Activated CD4-positive, alpha-beta memory T cell treated with anti-CD3 and anti-CD28 coated beads, Interleukin-2, amount 10 ng/mL, durations not matched to agents 7 days and 5 days (primary cell): ENCODE measurements at regions not wholly inside any gene's neighbourhood (a gene's known extent, or its start where the extent isn't known, plus 50 kb on each side); places are given as distances from the start of the nearest gene placed in this dataset.

Experiments used
- CTCF ChIA-PET: fragments of 350-600 bp; sonication (Branson Sonifier 250); formaldehyde crosslinking; loops from one replicate; lab custom pipeline; 2021; ENCODE audit warnings: antibody characterized with exemption, inconsistent platforms; lab: Charles Lee
- POLR2A ChIA-PET: fragments of 350-600 bp; sonication (Branson Sonifier 250); formaldehyde crosslinking; loops from one replicate; lab custom pipeline; 2021; ENCODE audit warnings: antibody characterized with exemption; lab: Charles Lee
- DNase-seq: peaks from one replicate; pipeline ENCODE4 v3.0.0-alpha.2; 2020
- H3K27ac Mint-ChIP-seq: one replicate; pipeline ENCODE4 v1.8.0; 2021; ENCODE audit warnings: mild to moderate bottlenecking, mixed read lengths
- H3K27me3 Mint-ChIP-seq: one replicate; pipeline ENCODE4 v1.8.0; 2021; ENCODE audit warnings: mixed read lengths
- H3K36me3 Mint-ChIP-seq: one replicate; pipeline ENCODE4 v1.8.0; 2021; ENCODE audit warnings: low read depth, mixed read lengths
- H3K4me1 Mint-ChIP-seq: one replicate; pipeline ENCODE4 v1.8.0; 2021; ENCODE audit warnings: mixed read lengths
- H3K4me3 Mint-ChIP-seq: one replicate; pipeline ENCODE4 v1.8.0; 2021; ENCODE audit warnings: mild to moderate bottlenecking, mixed read lengths
- H3K9me3 Mint-ChIP-seq: one replicate; pipeline ENCODE4 v1.8.0; 2021; ENCODE audit warnings: mixed read lengths

- ChIA-PET CTCF (no interaction called here), POLR2A (no interaction called here)
- no peak overlapping the region for H3K4me3 Mint-ChIP-seq
- H3K27ac Mint-ChIP-seq: no peak overlapping the region
- no peaks in the 10 kb centered on the region for H3K4me1 Mint-ChIP-seq
- no peak for DNase-seq
- no peaks in the 10 kb centered on the region for H3K27me3 Mint-ChIP-seq
- no peaks in the 10 kb centered on the region for H3K9me3 Mint-ChIP-seq
- H3K36me3 Mint-ChIP-seq: no peaks in the 10 kb centered on the region
These were observed 170.4 kb downstream of the BCOR start for GRCh38 chrX:39927380-39927779.

- Mint-ChIP-seq H3K36me3 (no peaks in the 10 kb centered on the region), H3K27ac (no peak overlapping the region), H3K9me3 (no peaks in the 10 kb centered on the region), H3K27me3 (no peaks in the 10 kb centered on the region), H3K4me1 (no peaks in the 10 kb centered on the region), H3K4me3 (no peak overlapping the region)
- ChIA-PET POLR2A (interaction anchor here (0.8 kb wide), 1 partner anchor 85 kb away, joined by 5 read pairs; no protein-coding TSS in a partner anchor), CTCF (no interaction called here)
- no peak for DNase-seq
These were observed 168.9 kb downstream of the BCOR start for GRCh38 chrX:39928704-39929378.

GRCh38 chrX:39929379-39930025, 168.3 kb downstream of the BCOR start:
- Mint-ChIP-seq H3K27ac (no peak overlapping the region), H3K4me3 (no peak overlapping the region), H3K4me1 (no peaks in the 10 kb centered on the region), H3K9me3 (no peaks in the 10 kb centered on the region), H3K36me3 (no peaks in the 10 kb centered on the region), H3K27me3 (no peaks in the 10 kb centered on the region)
- POLR2A ChIA-PET: no interaction called here
- CTCF ChIA-PET: no interaction called here
- DNase-seq: no peak

- Mint-ChIP-seq H3K27ac (no peak overlapping the region), H3K36me3 (no peaks in the 10 kb centered on the region), H3K4me1 (peaks cover under 1% of the 10 kb centered on the region), H3K9me3 (no peaks in the 10 kb centered on the region), H3K27me3 (no peaks in the 10 kb centered on the region), H3K4me3 (no peak overlapping the region)
- ChIA-PET POLR2A (no interaction called here), CTCF (interaction anchor here (1.2 to 1.5 kb wide), 2 partner anchors 9 to 15 kb away, joined by 5 read pairs; no protein-coding TSS in a partner anchor)
- DNase-seq: no peak
These were observed 166.8 kb downstream of the BCOR start for GRCh38 chrX:39930786-39931528.

- Mint-ChIP-seq H3K27me3 (no peaks in the 10 kb centered on the region), H3K27ac (no peak overlapping the region), H3K9me3 (no peaks in the 10 kb centered on the region), H3K4me1 (peaks cover 5% of the 10 kb centered on the region), H3K4me3 (no peak overlapping the region), H3K36me3 (no peaks in the 10 kb centered on the region)
- CTCF ChIA-PET: interaction anchor here (1.5 kb wide), 1 partner anchor 10 kb away, joined by 5 read pairs; no protein-coding TSS in a partner anchor
- POLR2A ChIA-PET: no interaction called here
- no peak for DNase-seq
These were observed 166.1 kb downstream of the BCOR start for GRCh38 chrX:39931529-39932282.

- peaks cover 18% of the 10 kb centered on the region for H3K4me1 Mint-ChIP-seq
- no peaks in the 10 kb centered on the region for H3K36me3 Mint-ChIP-seq
- no peak overlapping the region for H3K4me3 Mint-ChIP-seq
- H3K27ac Mint-ChIP-seq: no peak overlapping the region
- CTCF ChIA-PET: interaction anchor here (1.9 kb wide), 1 partner anchor 81 kb away, joined by 5 read pairs; no protein-coding TSS in a partner anchor
- no peak for DNase-seq
- POLR2A ChIA-PET: interaction anchor here (1.2 to 1.9 kb wide), 2 partner anchors 80 to 81 kb away, joined by 4 to 7 read pairs; no protein-coding TSS in a partner anchor
- no peaks in the 10 kb centered on the region for H3K9me3 Mint-ChIP-seq
- no peaks in the 10 kb centered on the region for H3K27me3 Mint-ChIP-seq
These were observed 162.2 kb downstream of the BCOR start for GRCh38 chrX:39935411-39936064.

- Mint-ChIP-seq H3K36me3 (no peaks in the 10 kb centered on the region), H3K9me3 (no peaks in the 10 kb centered on the region), H3K4me3 (peak overlapping the region; percentile 64), H3K27ac (peak overlapping the region; percentile 86), H3K4me1 (peaks cover 18% of the 10 kb centered on the region), H3K27me3 (no peaks in the 10 kb centered on the region)
- CTCF ChIA-PET: interaction anchor here (0.7 to 1.9 kb wide), 3 partner anchors 28 to 123 kb away, joined by 3 to 5 read pairs (median 5); no protein-coding TSS in a partner anchor
- POLR2A ChIA-PET: interaction anchor here (0.6 to 1.9 kb wide), 7 partner anchors 76 to 240 kb away, joined by 3 to 7 read pairs (median 4); no protein-coding TSS in a partner anchor
- DNase-seq: peak; percentile 19
These were observed 160.6 kb downstream of the BCOR start for GRCh38 chrX:39936886-39937770.

- H3K27ac Mint-ChIP-seq: no peak overlapping the region
- ChIA-PET POLR2A (no interaction called here), CTCF (interaction anchor here (0.6 kb wide), 1 partner anchor 139 kb away, joined by 4 read pairs; no protein-coding TSS in a partner anchor)
- H3K9me3 Mint-ChIP-seq: no peaks in the 10 kb centered on the region
- DNase-seq: no peak
- H3K36me3 Mint-ChIP-seq: no peaks in the 10 kb centered on the region
- H3K4me3 Mint-ChIP-seq: no peak overlapping the region
- H3K4me1 Mint-ChIP-seq: peaks cover 18% of the 10 kb centered on the region
- H3K27me3 Mint-ChIP-seq: no peaks in the 10 kb centered on the region
These were observed 159.3 kb downstream of the BCOR start for GRCh38 chrX:39938466-39938865.

- POLR2A ChIA-PET: no interaction called here
- Mint-ChIP-seq H3K4me1 (peaks cover 18% of the 10 kb centered on the region), H3K4me3 (no peak overlapping the region), H3K36me3 (no peaks in the 10 kb centered on the region), H3K9me3 (no peaks in the 10 kb centered on the region), H3K27me3 (no peaks in the 10 kb centered on the region), H3K27ac (no peak overlapping the region)
- CTCF ChIA-PET: no interaction called here
- DNase-seq: no peak
These were observed 158.1 kb downstream of the BCOR start for GRCh38 chrX:39939678-39940077.

GRCh38 chrX:39941332-39941920, 156.3 kb downstream of the BCOR start:
- no peak overlapping the region for H3K27ac Mint-ChIP-seq
- no peaks in the 10 kb centered on the region for H3K9me3 Mint-ChIP-seq
- peaks cover 15% of the 10 kb centered on the region for H3K4me1 Mint-ChIP-seq
- no peaks in the 10 kb centered on the region for H3K27me3 Mint-ChIP-seq
- H3K4me3 Mint-ChIP-seq: no peak overlapping the region
- ChIA-PET POLR2A (interaction anchor here (0.6 kb wide), 1 partner anchor 73 kb away, joined by 3 read pairs; no protein-coding TSS in a partner anchor), CTCF (no interaction called here)
- H3K36me3 Mint-ChIP-seq: no peaks in the 10 kb centered on the region
- DNase-seq: no peak

- no peaks in the 10 kb centered on the region for H3K9me3 Mint-ChIP-seq
- DNase-seq: no peak
- CTCF ChIA-PET: no interaction called here
- H3K4me3 Mint-ChIP-seq: no peak overlapping the region
- POLR2A ChIA-PET: no interaction called here
- no peaks in the 10 kb centered on the region for H3K36me3 Mint-ChIP-seq
- no peaks in the 10 kb centered on the region for H3K27me3 Mint-ChIP-seq
- H3K4me1 Mint-ChIP-seq: peaks cover 11% of the 10 kb centered on the region
- no peak overlapping the region for H3K27ac Mint-ChIP-seq
These were observed 153.3 kb downstream of the BCOR start for GRCh38 chrX:39944416-39944815.
